ENCODE measurements at regions not wholly inside any gene's neighbourhood (a gene's known extent, or its start where the extent isn't known, plus 50 kb on each side); places are given as distances from the start of the nearest gene placed in this dataset.

- TF ChIP-seq MYC (IDR thresholded peaks at IDR 0.05; ENCODE audit: low read depth, low read length) (no peak), CTCF (IDR thresholded peaks at IDR 0.05; ENCODE audit: low read depth, low read length) (no peak), MAX (IDR thresholded peaks at IDR 0.05; ENCODE audit: low read depth, low read length) (no peak), POLR2A (IDR thresholded peaks at IDR 0.05; ENCODE audit: extremely low read depth, insufficient read length) (no peak)
- DNase-seq (ENCODE audit: low read depth), result no peak
- H3K4me3 ChIP-seq (ENCODE audit: low read depth, low read length), result no peak overlapping the region
Measured at GRCh38 chr7:96407427-96407826, 85.5 kb upstream of the SLC25A13 start.

- no peak for DNase-seq (ENCODE audit: low read depth)
Measured at GRCh38 chr7:96402913-96403312, 81.0 kb upstream of the SLC25A13 start.

GRCh38 chr7:96401200-96401599 is 79.3 kb upstream of the SLC25A13 start:
- H3K4me3 ChIP-seq (ENCODE audit: low read depth, low read length), result no peak overlapping the region
- peak; percentile 15 for DNase-seq (ENCODE audit: low read depth)
- TF ChIP-seq POLR2A (IDR thresholded peaks at IDR 0.05; ENCODE audit: extremely low read depth, insufficient read length), result no peak
- TF ChIP-seq MYC (IDR thresholded peaks at IDR 0.05; ENCODE audit: low read depth, low read length), result no peak
- TF ChIP-seq MAX (IDR thresholded peaks at IDR 0.05; ENCODE audit: low read depth, low read length), result no peak
- TF ChIP-seq CTCF (IDR thresholded peaks at IDR 0.05; ENCODE audit: low read depth, low read length), result no peak

More at GRCh38 chr7:96402913-96403312, 81.0 kb upstream of the SLC25A13 start:
- no peak overlapping the region for H3K4me3 ChIP-seq (ENCODE audit: low read depth, low read length)
- TF ChIP-seq MYC (IDR thresholded peaks at IDR 0.05; ENCODE audit: low read depth, low read length), result no peak
- no peak for TF ChIP-seq MAX (IDR thresholded peaks at IDR 0.05; ENCODE audit: low read depth, low read length)
- no peak for TF ChIP-seq CTCF (IDR thresholded peaks at IDR 0.05; ENCODE audit: low read depth, low read length)

GRCh38 chr7:96400518-96400917 is 78.6 kb upstream of the SLC25A13 start:
- no peak overlapping the region for H3K4me3 ChIP-seq (ENCODE audit: low read depth, low read length)
- DNase-seq (ENCODE audit: low read depth), result no peak
- TF ChIP-seq MAX (IDR thresholded peaks at IDR 0.05; ENCODE audit: low read depth, low read length) (no peak), POLR2A (IDR thresholded peaks at IDR 0.05; ENCODE audit: extremely low read depth, insufficient read length) (no peak), MYC (IDR thresholded peaks at IDR 0.05; ENCODE audit: low read depth, low read length) (no peak), CTCF (IDR thresholded peaks at IDR 0.05; ENCODE audit: low read depth, low read length) (no peak)

- DNase-seq (ENCODE audit: low read depth), result no peak
- no peak overlapping the region for H3K4me3 ChIP-seq (ENCODE audit: low read depth, low read length)
- TF ChIP-seq CTCF (IDR thresholded peaks at IDR 0.05; ENCODE audit: low read depth, low read length) (no peak), POLR2A (IDR thresholded peaks at IDR 0.05; ENCODE audit: extremely low read depth, insufficient read length) (no peak), MYC (IDR thresholded peaks at IDR 0.05; ENCODE audit: low read depth, low read length) (no peak), MAX (IDR thresholded peaks at IDR 0.05; ENCODE audit: low read depth, low read length) (no peak)
Measured at GRCh38 chr7:96400001-96400400, 78.1 kb upstream of the SLC25A13 start.

Data from NB4 (cell line).